Esophagus squamous epithelium (tissue), 5 donors: ENCODE measurements at regions not wholly inside any gene's neighbourhood (a gene's known extent, or its start where the extent isn't known, plus 50 kb on each side); places are given as distances from the start of the nearest gene placed in this dataset.

ENCODE experiments used
- DNase-seq: peaks from one replicate; lab custom pipeline; 2025; lab: John Stamatoyannopoulos, UW
- H3K27ac ChIP-seq, 4 donors: fragments of 200-600 bp; sonication (generic); one replicate each; pipeline ENCODE4 v1.5.1; 2016 to 2019; ENCODE audit warnings: mild to moderate bottlenecking in 1 of 4
- H3K27me3 ChIP-seq, 4 donors: fragments of 200-600 bp; sonication (generic); 1 replicate in 3 of 4; 2 replicates in 1 of 4; pipeline versions ENCODE4 v1.5.1 to v1.6.0; 2017 to 2021; ENCODE audit warnings: antibody characterized with exemption in 1 of 4
- H3K36me3 ChIP-seq, 3 donors: fragments of 200-600 bp; sonication (generic); one replicate each; pipeline ENCODE4 v1.5.1; 2016 to 2019
- H3K4me1 ChIP-seq, 3 donors: fragments of 200-600 bp; sonication (generic); one replicate each; pipeline ENCODE4 v1.5.1; 2017 to 2019
- H3K4me3 ChIP-seq, 4 donors: fragments of 200-600 bp; sonication (generic); 1 replicate in 3 of 4; 2 replicates in 1 of 4; pipeline ENCODE4 v1.5.1; 2016 to 2019; ENCODE audit warnings: mild to moderate bottlenecking in 2 of 4, moderate library complexity in 1 of 4
- H3K9me3 ChIP-seq, 3 donors: fragments of 200-600 bp; sonication (generic); one replicate each; pipeline ENCODE4 v1.5.1; 2016 to 2019
- POLR2A ChIP-seq, 4 donors: fragments of 450-650 bp; IDR thresholded peaks; one replicate each; pipeline ENCODE4 v1.6.1; 2017; ENCODE audit warnings: antibody characterized with exemption in 4 of 4, mild to moderate bottlenecking in 4 of 4, moderate library complexity in 3 of 4
- WGBS, 2 donors: methylation state at CpG; one replicate each; pipeline ENCODE4 v1.1.5; 2018; 5-methylcytosine and 5-hydroxymethylcytosine counted together
- intact Hi-C: fragments of 100-400 bp; cut with DNase I; formaldehyde crosslinking; loops from one replicate; pipeline ENCODE4 v1.15.0; 2022
- TF ChIP-seq, protein P1 (sequence below), 6 experiments: fragments of 450-650 bp in 4 of 6; fragments of 200-600 bp in 2 of 6; sonication (generic) in 2 of 6; IDR thresholded peaks; one replicate each; pipeline ENCODE4 v1.5.1; 2016 to 2019; ENCODE audit warnings: antibody characterized with exemption in 6 of 6, mild to moderate bottlenecking in 4 of 6, moderate library complexity in 4 of 6
- donor health status: DM: yes; HTN: yes; CAD: no.

DNA sequence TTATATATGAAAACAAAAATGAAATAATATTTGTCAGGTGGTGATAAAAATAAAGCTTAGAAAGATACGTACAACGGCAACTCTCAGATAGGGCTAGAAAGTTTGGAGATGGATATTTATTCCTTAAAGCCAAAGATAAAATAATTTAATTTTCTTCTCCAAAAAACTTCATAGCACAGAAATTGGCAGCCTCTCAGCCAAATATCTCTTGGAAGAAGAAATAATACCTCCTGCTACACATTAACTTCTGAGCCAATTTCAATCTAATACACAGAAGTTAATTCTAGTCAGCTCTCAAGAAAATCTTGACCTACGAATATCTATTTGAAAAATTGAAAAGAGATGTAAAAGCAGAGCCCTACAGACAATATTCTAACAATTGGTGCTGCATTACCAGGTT, 122.4 kb downstream of the TES start:
- TF ChIP-seq, protein P1, sequence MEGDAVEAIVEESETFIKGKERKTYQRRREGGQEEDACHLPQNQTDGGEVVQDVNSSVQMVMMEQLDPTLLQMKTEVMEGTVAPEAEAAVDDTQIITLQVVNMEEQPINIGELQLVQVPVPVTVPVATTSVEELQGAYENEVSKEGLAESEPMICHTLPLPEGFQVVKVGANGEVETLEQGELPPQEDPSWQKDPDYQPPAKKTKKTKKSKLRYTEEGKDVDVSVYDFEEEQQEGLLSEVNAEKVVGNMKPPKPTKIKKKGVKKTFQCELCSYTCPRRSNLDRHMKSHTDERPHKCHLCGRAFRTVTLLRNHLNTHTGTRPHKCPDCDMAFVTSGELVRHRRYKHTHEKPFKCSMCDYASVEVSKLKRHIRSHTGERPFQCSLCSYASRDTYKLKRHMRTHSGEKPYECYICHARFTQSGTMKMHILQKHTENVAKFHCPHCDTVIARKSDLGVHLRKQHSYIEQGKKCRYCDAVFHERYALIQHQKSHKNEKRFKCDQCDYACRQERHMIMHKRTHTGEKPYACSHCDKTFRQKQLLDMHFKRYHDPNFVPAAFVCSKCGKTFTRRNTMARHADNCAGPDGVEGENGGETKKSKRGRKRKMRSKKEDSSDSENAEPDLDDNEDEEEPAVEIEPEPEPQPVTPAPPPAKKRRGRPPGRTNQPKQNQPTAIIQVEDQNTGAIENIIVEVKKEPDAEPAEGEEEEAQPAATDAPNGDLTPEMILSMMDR (IDR thresholded peaks at IDR 0.05) = no peak
- TF ChIP-seq POLR2A (IDR thresholded peaks at IDR 0.05) = no peak
- 65 to 75% methylated on average over 3 of the region's 3 CpGs for WGBS, 2 donors
- H3K9me3 ChIP-seq = no peaks in the 10 kb centered on the region

DNA sequence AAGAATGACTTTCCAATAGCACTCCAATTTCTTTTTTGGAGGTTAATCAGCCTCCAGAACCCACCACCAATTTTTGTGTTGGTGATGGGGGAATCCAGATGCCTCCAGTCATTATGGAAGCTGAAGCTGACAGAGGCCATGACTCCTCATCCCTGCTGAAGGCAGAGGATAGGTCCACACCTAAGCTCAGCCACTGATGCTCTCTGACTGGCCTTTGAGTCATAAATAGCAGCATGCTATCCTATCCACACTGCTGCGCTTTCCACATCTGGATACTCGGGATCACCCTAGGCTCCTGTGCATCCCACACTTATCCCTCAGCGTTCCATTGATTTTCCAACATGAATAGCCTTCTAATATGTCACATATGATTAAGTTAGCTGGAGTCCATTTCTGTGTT, 124.2 kb downstream of the TES start:
- TF ChIP-seq, protein P1 (IDR thresholded peaks at IDR 0.05) = no peak
- no peak for TF ChIP-seq POLR2A (IDR thresholded peaks at IDR 0.05)
- Histone ChIP-seq H3K9me3 (no peaks in the 10 kb centered on the region), H3K4me3 (no peak overlapping the region), H3K27ac (no peak overlapping the region), H3K36me3 (no peaks in the 10 kb centered on the region), H3K4me1 (peaks cover 0 to 19% (median 0%) of the 10 kb centered on the region in 3 donors), H3K27me3 (no peaks in the 10 kb centered on the region)
- no peak for DNase-seq
- 93 to 97% methylated on average over 3 of the region's 3 CpGs for WGBS, 2 donors
- intact Hi-C loops = no loop called here

More for the DNA sequence above, 122.4 kb downstream of the TES start:
- H3K36me3 ChIP-seq = no peaks in the 10 kb centered on the region
- H3K4me1 ChIP-seq = peaks cover 0 to 16% (median 0%) of the 10 kb centered on the region in 3 donors
- no peak overlapping the region for H3K4me3 ChIP-seq
- intact Hi-C loops = no loop called here
- H3K27ac ChIP-seq = no peak overlapping the region
- no peak for DNase-seq
- H3K27me3 ChIP-seq = no peaks in the 10 kb centered on the region

DNA sequence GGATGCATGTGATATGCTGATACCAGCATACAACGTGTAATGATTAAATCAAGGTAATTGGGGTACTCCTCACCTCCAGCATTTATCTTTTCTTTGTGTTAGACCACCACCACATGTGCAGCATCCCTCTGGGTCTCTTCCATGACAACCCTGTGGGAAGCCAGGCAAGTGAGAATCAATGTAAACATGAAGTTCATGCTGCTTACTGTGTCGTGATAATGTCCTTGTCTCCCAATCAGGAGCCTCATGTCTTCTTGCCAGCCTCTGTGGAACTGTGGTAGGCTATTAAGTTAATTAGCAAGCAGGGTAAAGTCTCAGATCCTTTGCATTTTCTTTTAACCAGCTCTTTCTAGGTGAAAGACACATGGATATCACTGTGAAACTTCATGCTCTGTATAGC, 126.7 kb downstream of the TES start:
- TF ChIP-seq, protein P1 (IDR thresholded peaks at IDR 0.05) = no peak
- TF ChIP-seq POLR2A (IDR thresholded peaks at IDR 0.05) = no peak
- no peak for DNase-seq

DNA sequence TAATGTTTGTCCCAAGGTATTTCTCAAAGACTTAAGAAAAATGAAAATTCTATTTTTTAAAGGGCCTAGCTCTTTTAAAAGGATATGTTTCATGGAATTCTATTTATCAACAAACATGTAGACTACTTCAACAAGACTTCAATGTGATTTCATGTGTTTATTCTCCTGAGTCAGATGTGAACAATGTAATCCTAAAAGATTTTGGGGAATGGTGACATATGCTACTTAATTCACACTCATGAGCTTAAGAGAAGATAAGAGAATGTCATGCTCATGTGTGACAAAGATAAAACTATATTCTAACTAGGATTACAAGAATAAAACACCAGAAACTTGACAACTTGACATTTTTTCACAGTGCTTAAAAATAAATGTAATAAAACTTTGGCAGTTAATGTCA, 127.5 kb downstream of the TES start:
- Histone ChIP-seq H3K4me3 (no peak overlapping the region), H3K36me3 (no peaks in the 10 kb centered on the region), H3K27me3 (no peaks in the 10 kb centered on the region), H3K27ac (no peak overlapping the region), H3K9me3 (no peaks in the 10 kb centered on the region), H3K4me1 (peaks cover 0 to 15% (median 0%) of the 10 kb centered on the region in 3 donors)
- TF ChIP-seq, protein P1 (IDR thresholded peaks at IDR 0.05) = no peak
- TF ChIP-seq POLR2A (IDR thresholded peaks at IDR 0.05) = no peak
- DNase-seq = no peak
- intact Hi-C loops = no loop called here

More for the DNA sequence above, 126.7 kb downstream of the TES start:
- Histone ChIP-seq H3K4me3 (no peak overlapping the region), H3K27me3 (no peaks in the 10 kb centered on the region), H3K27ac (no peak overlapping the region), H3K9me3 (no peaks in the 10 kb centered on the region), H3K36me3 (no peaks in the 10 kb centered on the region), H3K4me1 (peaks cover 0 to 15% (median 0%) of the 10 kb centered on the region in 3 donors)
- WGBS, 2 donors = 65 to 89% methylated on average over 2 of the region's 2 CpGs
- intact Hi-C loops = no loop called here

DNA sequence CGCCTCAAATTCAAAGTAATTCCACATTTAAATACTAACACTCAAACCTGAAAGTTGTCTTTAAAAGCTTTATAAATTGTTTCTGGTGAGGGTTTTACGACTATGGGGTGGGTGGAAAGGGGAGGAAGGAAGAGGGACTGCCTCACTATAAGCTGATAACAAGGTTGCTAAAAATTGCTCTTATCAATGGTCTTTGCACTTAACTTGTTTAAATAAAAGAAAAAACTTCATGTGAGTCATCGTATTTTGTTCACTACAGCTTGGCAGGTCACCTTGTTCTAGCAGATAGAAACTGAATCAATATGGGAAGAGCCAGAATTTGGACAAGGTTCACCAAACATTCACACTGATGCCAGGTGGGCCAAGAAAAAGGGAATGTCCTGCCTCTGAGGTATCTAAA, 129.2 kb downstream of the TES start:
- H3K4me1 ChIP-seq = peaks cover 0 to 15% (median 0%) of the 10 kb centered on the region in 3 donors
- TF ChIP-seq, protein P1 (IDR thresholded peaks at IDR 0.05) = no peak
- TF ChIP-seq POLR2A (IDR thresholded peaks at IDR 0.05) = no peak
- peak overlapping the region in 2 of 4 donors; percentile 2 to 18 for H3K27ac ChIP-seq
- H3K9me3 ChIP-seq = no peaks in the 10 kb centered on the region
- DNase-seq = no peak
- 27 to 38% methylated on average over 3 of the region's 3 CpGs for WGBS, 2 donors
- intact Hi-C loops = no loop called here
- no peak overlapping the region for H3K4me3 ChIP-seq
- H3K36me3 ChIP-seq = no peaks in the 10 kb centered on the region
- no peaks in the 10 kb centered on the region for H3K27me3 ChIP-seq
